T-helper 2 cell treated with Interferon-gamma antibody and Interleukin-4, amounts not matched to agents 5 μg/mL and 100 μg/mL, for 36 hours (primary cell): ENCODE measurements at regions not wholly inside any gene's neighbourhood (a gene's known extent, or its start where the extent isn't known, plus 50 kb on each side); places are given as distances from the start of the nearest gene placed in this dataset.

ENCODE experiments used
- DNase-seq: peaks from one replicate; pipeline ENCODE4 v3.0.0; 2021; ENCODE audit warnings: low spot score
- H3K27ac Mint-ChIP-seq: one replicate; pipeline ENCODE4 v1.8.0; 2021; ENCODE audit warnings: mild to moderate bottlenecking, mixed read lengths
- H3K27me3 Mint-ChIP-seq: one replicate; pipeline ENCODE4 v1.8.0; 2021; ENCODE audit warnings: low read depth, mixed read lengths
- H3K36me3 Mint-ChIP-seq: one replicate; pipeline ENCODE4 v1.8.0; 2021; ENCODE audit warnings: low read depth, mixed read lengths
- H3K4me1 Mint-ChIP-seq: one replicate; pipeline ENCODE4 v1.8.0; 2021; ENCODE audit warnings: low read depth, mixed read lengths
- H3K4me3 Mint-ChIP-seq: one replicate; pipeline ENCODE4 v1.8.0; 2022; ENCODE audit warnings: mild to moderate bottlenecking, moderate library complexity, mixed read lengths
- H3K9me3 Mint-ChIP-seq: one replicate; pipeline ENCODE4 v1.8.0; 2021; ENCODE audit warnings: mixed read lengths

DNA sequence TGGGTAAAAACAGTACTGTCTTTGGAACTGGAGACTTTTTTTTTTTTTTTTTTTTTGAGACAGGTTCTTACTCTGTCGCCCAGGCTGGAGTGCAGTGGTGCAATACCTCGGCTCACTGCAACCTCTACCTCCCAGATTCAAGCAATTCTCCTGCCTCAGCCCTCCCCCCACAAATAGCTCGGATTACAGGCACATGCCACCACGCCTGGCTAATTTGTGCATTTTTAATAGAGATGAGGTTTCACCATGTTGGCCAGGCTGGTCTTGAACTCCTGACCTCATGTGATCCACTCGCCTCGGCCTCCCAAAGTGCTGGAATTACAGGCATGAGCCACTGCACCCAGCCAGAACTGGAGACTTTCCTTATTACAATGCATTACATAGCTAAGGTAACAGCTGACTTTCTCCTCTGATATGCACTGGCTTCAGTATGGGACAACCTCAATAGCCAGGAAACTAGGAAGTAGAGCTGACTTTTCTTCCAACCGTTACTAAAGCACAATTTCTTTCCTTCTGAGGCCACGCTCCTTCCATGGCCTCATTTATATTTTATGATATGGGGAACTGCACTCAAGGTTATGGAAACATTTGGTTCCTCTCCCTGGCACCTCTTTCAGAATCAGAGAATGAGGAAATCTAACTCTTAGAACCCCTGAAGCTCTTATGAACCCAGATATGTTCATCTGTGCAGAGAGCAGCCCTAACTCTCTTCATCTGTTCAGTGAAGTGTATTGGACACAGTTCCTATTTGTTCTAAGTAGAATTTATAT lies 53.5 kb upstream of the FAM9B start:
- H3K9me3 Mint-ChIP-seq: no peaks in the 10 kb centered on the region
- no peak overlapping the region for H3K27ac Mint-ChIP-seq
- no peak for DNase-seq
- no peaks in the 10 kb centered on the region for H3K27me3 Mint-ChIP-seq
- no peak overlapping the region for H3K4me3 Mint-ChIP-seq
- no peaks in the 10 kb centered on the region for H3K36me3 Mint-ChIP-seq
- H3K4me1 Mint-ChIP-seq: peaks cover 4% of the 10 kb centered on the region

DNA sequence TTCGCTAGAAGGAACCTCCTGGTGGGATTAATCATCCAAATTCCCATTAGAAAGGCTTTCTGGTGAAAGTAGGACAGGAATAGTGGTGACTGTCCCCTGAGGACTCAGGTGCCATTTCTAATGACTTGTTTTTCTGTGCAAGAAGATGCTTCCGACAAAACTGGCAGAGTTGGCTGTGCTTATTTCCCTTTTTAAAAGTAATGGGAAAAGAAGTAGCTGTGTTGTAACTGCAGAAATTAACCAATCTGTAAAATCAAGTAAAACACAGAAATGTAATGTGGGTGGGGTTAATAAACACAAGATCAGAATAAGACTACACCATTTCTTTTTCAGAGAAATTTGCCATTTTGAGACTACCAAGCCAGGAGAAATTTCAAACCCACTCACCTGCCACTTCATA lies 55.0 kb upstream of the FAM9B start:
- peaks cover 4% of the 10 kb centered on the region for H3K4me1 Mint-ChIP-seq
- no peak overlapping the region for H3K4me3 Mint-ChIP-seq
- no peak overlapping the region for H3K27ac Mint-ChIP-seq
- no peaks in the 10 kb centered on the region for H3K9me3 Mint-ChIP-seq
- no peaks in the 10 kb centered on the region for H3K27me3 Mint-ChIP-seq
- DNase-seq: no peak
- no peaks in the 10 kb centered on the region for H3K36me3 Mint-ChIP-seq

- Mint-ChIP-seq H3K4me1 (peaks cover 4% of the 10 kb centered on the region), H3K27me3 (no peaks in the 10 kb centered on the region), H3K36me3 (no peaks in the 10 kb centered on the region), H3K9me3 (peaks cover 6% of the 10 kb centered on the region), H3K4me3 (no peak overlapping the region), H3K27ac (no peak overlapping the region)
- DNase-seq: no peak
These were observed 56.8 kb upstream of the FAM9B start for GRCh38 chrX:9090766-9091165.

- no peaks in the 10 kb centered on the region for H3K36me3 Mint-ChIP-seq
- no peaks in the 10 kb centered on the region for H3K27me3 Mint-ChIP-seq
- peaks cover 4% of the 10 kb centered on the region for H3K4me1 Mint-ChIP-seq
- DNase-seq: no peak
- peaks cover 6% of the 10 kb centered on the region for H3K9me3 Mint-ChIP-seq
- no peak overlapping the region for H3K27ac Mint-ChIP-seq
- no peak overlapping the region for H3K4me3 Mint-ChIP-seq
These were observed 57.3 kb upstream of the FAM9B start for GRCh38 chrX:9091258-9091657.

GRCh38 chrX:9102956-9103355 lies 69.0 kb upstream of the FAM9B start:
- Mint-ChIP-seq H3K4me3 (no peak overlapping the region), H3K9me3 (no peaks in the 10 kb centered on the region), H3K36me3 (no peaks in the 10 kb centered on the region), H3K4me1 (no peaks in the 10 kb centered on the region), H3K27ac (no peak overlapping the region), H3K27me3 (no peaks in the 10 kb centered on the region)
- no peak for DNase-seq

GRCh38 chrX:9108054-9108453 lies 74.1 kb upstream of the FAM9B start:
- Mint-ChIP-seq H3K27me3 (no peaks in the 10 kb centered on the region), H3K27ac (no peak overlapping the region), H3K4me3 (no peak overlapping the region)

GRCh38 chrX:9110808-9111207 lies 76.9 kb upstream of the FAM9B start:
- no peaks in the 10 kb centered on the region for H3K27me3 Mint-ChIP-seq
- no peak overlapping the region for H3K27ac Mint-ChIP-seq
- H3K36me3 Mint-ChIP-seq: no peaks in the 10 kb centered on the region
- no peaks in the 10 kb centered on the region for H3K9me3 Mint-ChIP-seq
- no peak for DNase-seq
- no peak overlapping the region for H3K4me3 Mint-ChIP-seq
- peaks cover 4% of the 10 kb centered on the region for H3K4me1 Mint-ChIP-seq

More at GRCh38 chrX:9108054-9108453, 74.1 kb upstream of the FAM9B start:
- no peak for DNase-seq
- Mint-ChIP-seq H3K4me1 (peaks cover 2% of the 10 kb centered on the region), H3K9me3 (no peaks in the 10 kb centered on the region), H3K36me3 (no peaks in the 10 kb centered on the region)

GRCh38 chrX:9114245-9114644 lies 80.3 kb upstream of the FAM9B start:
- H3K4me3 Mint-ChIP-seq: no peak overlapping the region
- no peak overlapping the region for H3K27ac Mint-ChIP-seq
- DNase-seq: no peak
- no peaks in the 10 kb centered on the region for H3K36me3 Mint-ChIP-seq
- peaks cover 4% of the 10 kb centered on the region for H3K4me1 Mint-ChIP-seq
- H3K27me3 Mint-ChIP-seq: no peaks in the 10 kb centered on the region
- H3K9me3 Mint-ChIP-seq: no peaks in the 10 kb centered on the region

GRCh38 chrX:9117851-9118250 lies 83.9 kb upstream of the FAM9B start:
- Mint-ChIP-seq H3K36me3 (no peaks in the 10 kb centered on the region), H3K4me1 (peaks cover 2% of the 10 kb centered on the region), H3K9me3 (peaks cover 6% of the 10 kb centered on the region), H3K4me3 (no peak overlapping the region), H3K27ac (no peak overlapping the region), H3K27me3 (peaks cover 2% of the 10 kb centered on the region)
- no peak for DNase-seq

DNA sequence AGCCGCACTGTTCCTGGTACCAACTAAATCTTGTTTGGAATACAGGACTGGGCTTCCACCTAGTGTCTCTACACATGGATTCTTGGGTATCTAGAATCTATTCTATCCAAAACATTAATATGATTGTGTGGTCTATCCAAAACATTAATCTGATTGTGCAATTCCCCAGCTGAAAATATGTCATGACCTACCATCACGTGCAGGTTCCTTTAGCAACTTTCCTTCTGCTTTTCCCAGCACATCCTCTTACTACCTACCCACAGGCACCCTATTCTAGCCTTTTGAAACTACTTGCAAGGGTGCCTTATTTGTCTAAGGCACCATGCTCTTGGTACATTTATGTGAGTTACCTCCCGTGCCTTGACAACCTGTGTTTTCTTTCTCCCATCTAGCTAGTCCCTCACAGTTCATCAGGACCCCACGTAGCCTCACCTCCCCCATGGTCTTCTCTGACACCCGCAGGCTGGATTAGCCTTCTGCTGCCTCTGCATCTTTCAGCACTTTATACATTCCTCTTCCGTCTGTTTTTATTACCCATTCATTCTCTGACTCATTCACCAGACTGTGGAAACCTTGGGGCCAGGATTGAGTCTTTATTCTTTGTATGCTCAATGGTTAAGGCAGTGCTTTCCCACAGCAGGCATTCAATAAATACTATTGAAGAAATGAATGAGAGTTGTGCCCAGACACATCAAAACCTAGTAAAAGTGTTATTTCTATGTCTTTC lies 88.8 kb upstream of the FAM9B start:
- no peak overlapping the region for H3K27ac Mint-ChIP-seq

GRCh38 chrX:9127986-9128385 lies 94.1 kb upstream of the FAM9B start:
- H3K27ac Mint-ChIP-seq: no peak overlapping the region
- H3K4me1 Mint-ChIP-seq: peaks cover 4% of the 10 kb centered on the region
- no peak overlapping the region for H3K4me3 Mint-ChIP-seq
- H3K9me3 Mint-ChIP-seq: peaks cover 7% of the 10 kb centered on the region
- H3K36me3 Mint-ChIP-seq: peaks cover 1% of the 10 kb centered on the region
- H3K27me3 Mint-ChIP-seq: no peaks in the 10 kb centered on the region
- DNase-seq: no peak

More for the DNA sequence above, 88.8 kb upstream of the FAM9B start:
- Mint-ChIP-seq H3K27me3 (peaks cover 2% of the 10 kb centered on the region), H3K9me3 (peaks cover 6% of the 10 kb centered on the region), H3K36me3 (no peaks in the 10 kb centered on the region), H3K4me1 (no peaks in the 10 kb centered on the region), H3K4me3 (no peak overlapping the region)
- no peak for DNase-seq

DNA sequence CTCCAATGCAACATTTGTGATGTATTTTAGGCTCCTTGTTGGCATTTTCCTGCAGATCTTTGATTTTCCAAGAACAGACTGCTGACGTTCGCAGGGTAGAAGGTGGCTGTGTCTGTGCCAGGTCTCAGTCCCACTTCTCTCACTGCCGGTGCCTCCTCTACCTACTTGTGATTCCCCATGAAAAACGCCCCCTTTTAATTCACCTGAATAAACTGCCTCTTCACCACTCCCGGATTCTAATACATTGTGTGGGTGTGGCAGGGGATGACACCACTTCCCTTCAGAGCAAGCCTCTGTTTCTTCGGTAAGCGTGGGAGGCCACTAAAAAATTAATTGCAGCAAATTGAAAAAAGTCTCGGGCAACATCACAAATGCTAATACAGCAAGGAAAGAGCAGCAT lies 96.1 kb upstream of the FAM9B start:
- Mint-ChIP-seq H3K4me3 (no peak overlapping the region), H3K9me3 (peaks cover 7% of the 10 kb centered on the region), H3K36me3 (peaks cover 1% of the 10 kb centered on the region), H3K4me1 (peaks cover 4% of the 10 kb centered on the region), H3K27me3 (no peaks in the 10 kb centered on the region), H3K27ac (no peak overlapping the region)
- DNase-seq: no peak

- Mint-ChIP-seq H3K4me3 (no peak overlapping the region), H3K9me3 (peaks cover 7% of the 10 kb centered on the region), H3K27me3 (no peaks in the 10 kb centered on the region), H3K36me3 (peaks cover 1% of the 10 kb centered on the region), H3K27ac (no peak overlapping the region), H3K4me1 (peaks cover 4% of the 10 kb centered on the region)
- peak; percentile 40 for DNase-seq
These were observed 97.1 kb upstream of the FAM9B start for GRCh38 chrX:9131066-9131465.

DNA sequence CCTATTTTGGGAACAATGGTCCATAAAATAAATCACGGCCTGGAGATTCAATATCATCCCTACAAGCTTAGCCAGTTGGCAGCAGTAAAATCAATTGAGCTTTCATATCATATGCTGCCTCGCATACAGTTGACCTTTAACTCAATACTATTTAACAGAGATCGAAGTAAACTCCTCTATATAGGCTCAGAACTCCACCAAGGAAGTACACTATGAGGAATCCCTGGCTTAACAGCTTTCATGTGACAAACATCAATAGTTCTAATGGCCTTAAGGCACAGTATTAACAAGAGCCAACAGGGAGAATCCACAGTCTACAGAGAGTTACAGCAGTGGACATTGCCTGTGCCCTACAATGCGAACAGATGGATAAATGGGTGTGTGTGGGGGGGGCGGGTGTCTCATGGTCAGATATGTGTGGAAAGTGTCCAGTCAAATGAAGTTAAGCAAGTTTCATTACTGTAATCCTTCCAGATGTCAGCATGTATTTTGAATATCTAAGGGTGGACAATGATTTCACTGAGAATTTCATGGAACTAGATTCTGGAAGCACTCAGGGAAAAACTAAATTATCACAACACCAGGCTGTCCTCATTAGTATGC lies 98.2 kb upstream of the FAM9B start:
- H3K4me3 Mint-ChIP-seq: no peak overlapping the region
- H3K9me3 Mint-ChIP-seq: peaks cover 7% of the 10 kb centered on the region
- peaks cover 1% of the 10 kb centered on the region for H3K36me3 Mint-ChIP-seq
- no peaks in the 10 kb centered on the region for H3K27me3 Mint-ChIP-seq
- H3K27ac Mint-ChIP-seq: no peak overlapping the region
- peaks cover 4% of the 10 kb centered on the region for H3K4me1 Mint-ChIP-seq
- no peak for DNase-seq
